Non-pigmented ciliary epithelial cell (primary cell): ENCODE measurements at regions not wholly inside any gene's neighbourhood (a gene's known extent, or its start where the extent isn't known, plus 50 kb on each side); places are given as distances from the start of the nearest gene placed in this dataset.
"Not testable (repeated sequence)": the region's sequence is repeated elsewhere in the genome, so short reads cannot be mapped to it uniquely, and the experiment has no call there.

Experiments
- DNase-seq: peaks from one replicate; pipeline ENCODE4 v3.0.0-alpha.2; 2010; ENCODE audit warnings: low read depth

DNA sequence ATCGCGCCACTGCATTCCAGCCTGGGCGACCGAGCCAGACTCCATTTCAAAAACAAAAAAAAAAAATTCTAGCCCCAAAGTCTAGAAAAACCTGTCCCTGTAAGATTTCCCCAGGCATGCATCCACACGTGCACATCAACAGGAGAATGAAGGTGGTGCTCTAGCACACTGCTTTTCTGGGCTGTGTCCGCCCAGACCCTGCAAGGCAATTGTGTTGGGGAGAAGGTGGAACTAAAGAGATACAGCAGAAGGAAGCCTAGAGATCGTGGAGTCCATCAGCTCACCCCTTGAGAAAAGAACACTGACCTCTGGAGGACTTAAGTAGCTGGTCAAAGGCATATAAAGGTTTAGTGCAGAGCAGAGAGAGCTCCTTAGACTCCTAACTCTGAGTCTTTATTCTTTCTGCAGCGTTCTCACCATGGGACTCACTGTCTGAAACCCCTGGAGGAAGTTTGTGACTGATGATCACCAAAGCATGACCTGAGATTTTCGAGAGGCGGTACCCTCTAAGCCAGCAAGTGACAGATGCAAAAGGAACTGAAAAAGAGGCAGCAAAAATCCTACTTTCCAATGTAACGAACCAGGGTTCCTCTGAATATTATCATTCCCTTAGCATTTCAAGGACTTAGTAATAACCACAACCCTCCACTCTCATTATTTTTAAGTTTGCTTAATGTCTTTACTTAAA, 179.8 kb downstream of the MEX3B start:
- no peak for DNase-seq

DNA sequence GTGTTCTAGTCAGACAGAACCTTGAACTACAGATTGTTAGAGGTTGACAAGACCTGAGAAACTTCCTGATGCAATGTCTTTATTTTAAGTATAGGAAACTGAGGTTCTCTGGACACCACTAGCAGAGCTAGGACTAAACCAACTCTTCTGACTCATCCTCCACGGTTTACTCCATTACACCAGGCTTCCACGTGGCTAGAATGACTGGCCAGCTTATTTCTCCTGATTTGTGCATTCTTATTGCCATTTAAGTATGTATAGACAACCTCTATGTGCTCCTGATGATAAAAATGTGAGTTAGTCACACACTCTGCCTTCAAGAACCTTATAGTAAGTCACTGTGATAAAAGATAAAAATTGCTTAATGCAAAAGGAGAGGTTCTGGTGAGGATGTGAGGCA, 182.7 kb downstream of the MEX3B start:
- no peak for DNase-seq

DNA sequence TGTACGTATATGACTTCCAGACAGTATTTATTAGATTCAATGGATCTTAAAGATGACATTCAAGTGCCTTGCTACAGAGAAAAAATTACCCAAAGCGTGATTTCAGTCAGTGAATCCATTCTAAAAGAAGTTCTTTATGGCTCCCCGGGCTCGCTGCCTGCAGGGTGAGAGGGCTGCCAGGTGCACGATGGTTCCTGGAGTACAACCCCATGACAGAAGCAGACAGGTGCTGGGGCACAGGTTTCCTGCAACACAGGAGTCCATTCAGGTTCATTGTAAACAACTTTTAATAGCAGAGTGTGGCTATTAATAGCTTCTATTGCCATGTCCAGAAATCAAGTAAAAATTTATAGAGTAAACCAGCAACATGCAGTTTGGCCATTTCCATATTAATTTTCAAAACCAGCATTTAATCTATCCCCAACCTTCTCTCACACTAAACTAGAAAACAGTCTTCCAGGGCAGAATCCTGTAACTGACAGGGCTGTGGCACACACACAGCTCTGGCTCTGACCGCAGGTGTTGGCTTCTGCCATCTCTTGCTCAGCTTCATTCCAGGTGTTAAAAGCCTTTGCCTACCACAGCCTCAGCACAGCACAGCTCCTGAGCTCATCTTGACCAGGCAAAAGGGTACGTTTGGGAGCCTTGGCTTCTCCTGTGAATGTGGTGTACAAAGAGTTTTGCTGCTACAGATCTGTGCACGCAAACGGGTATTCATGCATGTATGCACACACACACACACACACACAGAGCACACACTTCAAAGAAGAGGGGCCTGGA, 185.9 kb downstream of the MEX3B start:
- no peak for DNase-seq

DNA sequence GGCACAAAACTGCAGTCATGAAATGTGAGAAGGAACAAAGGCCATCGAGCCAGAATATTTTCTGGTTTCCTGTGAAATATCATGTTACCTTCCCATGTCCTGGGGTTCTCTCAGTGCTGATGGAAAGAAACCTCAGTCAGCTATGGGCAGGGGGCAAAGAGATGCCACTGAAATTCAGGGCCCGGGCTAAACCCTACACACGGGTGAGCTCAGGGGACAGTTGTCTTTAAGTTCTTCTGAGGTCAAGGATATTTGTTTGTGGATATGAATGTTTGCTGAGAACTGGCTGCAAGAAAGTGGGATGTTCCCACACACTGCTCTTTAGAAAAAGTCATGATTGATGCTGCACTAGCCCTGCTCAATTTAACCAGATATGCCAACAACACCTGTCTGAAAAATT, 187.2 kb downstream of the MEX3B start:
- DNase-seq = no peak

DNA sequence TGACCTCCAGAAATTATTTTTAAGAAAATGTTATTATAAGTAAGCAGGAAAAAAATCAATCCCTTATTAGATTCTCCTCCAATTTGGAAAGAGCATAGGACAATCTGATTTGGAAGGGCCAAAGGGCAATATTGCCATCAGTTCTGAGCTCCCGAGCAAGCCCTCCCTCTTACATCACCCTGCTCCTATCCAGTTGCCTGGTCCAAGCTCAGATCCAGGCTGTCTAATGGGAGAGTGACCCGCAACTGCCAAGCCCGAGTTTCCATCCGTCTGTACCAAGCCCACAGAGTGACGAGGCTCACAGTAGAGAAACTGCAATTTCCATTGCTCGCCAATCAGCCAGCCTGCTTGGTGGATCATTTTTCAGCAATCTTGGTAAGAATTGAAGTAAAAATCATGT, 187.7 kb downstream of the MEX3B start:
- DNase-seq = no peak

DNA sequence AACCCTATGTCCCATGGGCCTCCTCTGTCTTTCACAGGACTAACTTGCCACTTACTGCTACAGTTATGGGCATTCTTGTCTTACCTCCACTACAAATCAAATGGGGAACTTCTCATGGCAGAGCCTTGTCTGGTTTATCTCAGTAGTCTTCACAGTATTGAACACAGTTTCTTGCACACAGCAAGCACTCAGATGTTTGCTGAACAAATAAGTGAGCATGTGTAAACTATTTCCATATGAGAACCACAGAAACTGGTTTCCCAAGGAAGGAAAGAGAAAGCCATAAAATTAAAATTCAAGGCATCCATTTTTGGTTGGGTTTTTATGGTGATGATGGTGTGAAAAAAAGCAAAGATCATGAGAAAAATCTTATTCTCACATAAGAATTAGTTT, 189.2 kb downstream of the MEX3B start:
- DNase-seq = no peak

DNA sequence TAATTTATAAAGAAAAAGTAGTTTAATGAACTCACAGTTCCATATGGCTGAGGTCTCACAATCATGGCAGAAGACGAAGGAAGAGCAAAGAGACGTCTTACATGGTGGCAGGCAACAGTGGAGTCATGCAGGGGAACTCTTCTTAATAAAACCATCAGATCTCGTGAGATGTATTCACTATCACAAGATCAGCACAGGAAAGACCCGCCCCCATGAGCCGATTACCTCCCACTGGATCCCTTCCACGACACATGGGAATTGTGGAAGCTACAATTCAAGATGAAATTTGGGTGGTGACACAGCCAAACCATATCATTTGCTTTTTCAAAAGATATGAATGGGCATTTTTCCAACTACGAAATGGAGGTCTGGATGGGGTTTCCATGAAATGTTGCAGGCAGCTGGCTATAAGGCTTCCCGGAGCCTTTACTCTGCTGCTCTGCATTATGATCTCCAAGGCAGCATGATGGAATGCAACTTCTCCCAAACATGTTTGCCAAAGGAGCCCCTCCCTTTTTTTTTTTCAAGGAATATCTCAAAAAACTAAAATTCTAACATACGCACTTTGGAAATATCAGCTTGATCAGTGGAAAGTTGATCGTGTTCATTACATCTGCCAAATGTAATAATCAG, 189.7 kb downstream of the MEX3B start:
- no peak for DNase-seq

DNA sequence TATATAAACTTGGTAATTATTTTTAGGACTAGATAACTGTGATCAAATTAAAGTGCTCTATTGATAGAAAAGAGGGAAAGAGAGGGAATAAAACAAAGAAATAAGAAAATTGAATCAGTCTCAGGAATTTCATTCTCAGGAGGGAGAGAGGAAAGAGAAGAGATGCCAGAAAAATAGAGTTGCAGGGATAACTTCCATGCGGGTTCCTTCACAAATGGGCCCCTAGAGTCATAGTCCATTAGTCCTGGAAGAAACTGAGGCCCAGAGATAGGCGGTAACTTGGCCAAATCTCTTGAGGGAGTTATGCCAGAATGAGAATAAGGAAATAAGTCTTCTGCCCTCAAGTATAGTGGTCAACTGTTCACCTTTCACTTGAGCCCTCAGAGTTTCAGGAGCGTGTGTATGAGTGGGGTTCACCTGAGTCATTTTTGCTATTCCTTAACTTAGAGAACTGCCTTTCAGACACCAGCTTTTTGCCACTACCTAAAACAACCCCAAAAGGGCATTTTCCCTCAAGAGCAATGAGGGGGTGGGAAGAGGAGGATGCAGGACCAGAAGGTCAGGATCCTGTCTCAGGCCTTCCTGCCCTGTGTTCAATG, 192.6 kb downstream of the MEX3B start:
- no peak for DNase-seq

DNA sequence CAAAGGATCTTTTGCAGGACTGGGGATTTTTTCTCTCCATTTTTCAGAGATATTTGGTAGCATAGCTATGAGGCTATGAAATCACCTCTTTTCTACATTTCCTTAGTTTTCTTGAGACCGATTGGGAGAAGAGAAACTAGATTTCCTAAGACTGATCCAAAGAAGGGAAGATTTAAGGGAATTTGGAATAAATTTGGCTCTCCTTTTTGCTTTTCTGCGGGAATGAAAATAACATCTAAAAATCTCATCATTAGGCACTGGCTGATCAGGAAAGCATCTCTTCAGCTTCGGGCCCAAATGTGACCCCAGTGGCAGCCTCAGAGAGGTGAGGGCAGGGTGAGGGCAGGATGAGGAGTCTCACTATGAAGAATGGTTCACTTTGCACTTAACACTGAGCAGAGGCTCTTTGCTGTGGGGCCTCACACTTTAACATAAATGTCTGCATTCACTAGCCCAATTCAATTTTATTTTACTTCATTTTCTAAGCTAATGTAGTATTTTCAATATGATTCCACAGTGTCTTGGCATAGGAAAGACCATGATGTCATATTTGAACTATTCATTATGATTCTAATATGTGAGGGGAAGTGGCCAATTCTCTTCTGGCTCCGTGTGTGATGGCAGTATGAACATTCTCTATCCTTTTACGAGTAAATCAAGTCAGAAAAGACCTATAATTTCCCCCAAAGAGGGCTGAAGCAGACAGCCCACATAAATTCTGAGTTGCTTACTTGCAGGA, 193.2 kb downstream of the MEX3B start:
- DNase-seq = no peak

DNA sequence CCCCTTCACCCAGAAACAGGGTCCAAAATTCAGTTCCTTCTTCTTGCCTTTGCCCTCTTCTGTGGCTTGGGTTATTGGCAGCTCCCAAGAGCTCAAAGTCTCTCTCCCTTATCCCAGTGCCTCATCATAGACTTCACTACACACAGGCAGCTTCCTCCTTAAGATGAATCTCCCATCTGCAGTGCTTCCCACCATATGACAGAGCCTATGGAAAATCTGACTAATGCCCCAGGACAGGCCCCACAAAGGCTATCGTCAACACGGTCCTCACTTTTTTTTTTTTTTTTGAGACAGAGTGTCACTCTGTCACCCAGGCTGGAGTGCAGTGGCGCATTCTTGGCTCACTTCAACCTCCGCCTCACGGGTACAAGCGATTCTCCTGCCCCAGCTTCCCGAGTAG, 194.1 kb downstream of the MEX3B start:
- no peak for DNase-seq

DNA sequence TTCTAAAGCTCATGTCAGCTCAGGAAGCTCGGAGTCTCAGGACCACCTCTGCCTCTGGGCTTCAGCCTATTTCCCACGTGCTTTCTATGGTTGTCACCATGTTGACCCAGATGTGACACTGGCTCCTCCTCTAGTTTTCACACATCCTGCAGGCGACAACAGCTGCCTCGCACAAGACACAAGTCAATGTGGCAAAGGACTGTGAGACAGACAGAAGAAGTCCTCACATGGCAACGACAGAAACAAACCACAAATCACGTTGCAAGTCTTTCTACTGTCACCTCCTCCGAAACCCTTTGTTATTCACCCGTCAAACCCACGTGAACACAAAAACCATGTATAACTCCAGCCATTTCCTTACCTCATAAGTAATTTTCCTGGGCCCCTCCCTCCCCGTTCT, 194.5 kb downstream of the MEX3B start:
- DNase-seq = no peak

DNA sequence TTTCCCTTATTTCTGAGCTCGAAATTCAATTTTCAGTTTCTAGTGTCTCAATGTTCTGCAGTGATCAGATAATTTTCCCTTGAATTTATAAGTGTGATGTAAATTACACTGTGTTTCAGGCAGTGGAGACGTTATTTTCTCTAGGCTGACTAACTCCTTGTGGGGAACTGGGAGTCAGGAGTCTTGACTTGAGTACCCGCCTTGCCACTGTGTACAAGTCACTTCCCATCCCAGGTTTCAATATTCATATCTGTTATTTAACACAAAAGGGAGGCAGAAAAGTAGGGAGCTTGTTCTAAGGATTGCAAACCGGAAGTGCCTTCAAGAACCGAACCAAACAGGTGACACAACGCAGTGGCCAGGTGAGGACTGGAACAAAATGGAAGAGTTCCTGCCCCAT, 196.5 kb downstream of the MEX3B start:
- no peak for DNase-seq

DNA sequence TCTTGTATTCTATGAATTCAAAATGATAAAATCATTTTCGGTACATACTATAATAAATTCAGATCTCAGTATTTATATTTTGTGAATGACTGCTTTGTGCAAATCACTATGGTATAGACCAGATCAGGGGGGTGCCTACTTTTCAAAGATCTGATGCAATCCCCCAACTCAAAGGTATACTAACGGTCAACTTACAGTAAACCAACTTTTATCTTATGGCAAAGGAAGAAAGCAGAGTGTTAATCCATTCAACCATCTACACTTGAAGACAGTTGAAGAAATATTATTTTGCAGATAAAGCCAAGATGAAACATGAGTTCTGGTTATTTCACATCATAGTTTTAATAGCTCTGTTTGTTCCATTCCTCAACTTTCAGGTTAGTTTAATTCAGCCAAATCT, 197.1 kb downstream of the MEX3B start:
- no peak for DNase-seq

DNA sequence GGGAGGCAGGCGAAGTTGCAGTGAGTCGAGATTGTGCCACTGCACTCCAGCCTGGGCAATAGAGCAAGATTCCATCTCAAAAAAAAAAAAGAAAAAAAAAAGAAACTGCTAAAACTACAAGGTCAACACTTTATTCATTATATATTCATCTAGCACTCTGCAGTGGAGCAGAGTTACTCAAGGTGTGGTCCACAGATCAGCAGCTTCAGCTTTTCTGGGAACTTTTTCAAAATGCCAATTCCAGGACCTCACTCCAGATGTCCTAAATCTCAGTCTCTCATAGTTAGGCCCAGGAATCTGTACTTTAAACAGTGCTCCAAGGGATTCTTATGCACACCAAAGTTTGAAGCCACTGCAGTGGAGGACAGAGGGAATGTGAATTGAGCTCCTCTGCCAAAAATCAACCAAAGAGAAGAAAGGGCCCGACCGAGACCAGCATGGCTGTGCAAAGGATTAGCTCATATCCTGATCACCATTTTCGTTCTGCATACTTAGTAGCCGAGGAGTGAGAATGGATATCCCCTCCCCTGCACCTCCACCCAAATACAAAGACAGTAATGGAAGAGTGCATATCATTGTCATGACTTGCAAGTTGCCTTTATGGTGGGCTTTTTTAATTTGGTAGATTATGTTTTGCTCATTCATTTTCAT, 201.9 kb downstream of the MEX3B start:
- DNase-seq = no peak

DNA sequence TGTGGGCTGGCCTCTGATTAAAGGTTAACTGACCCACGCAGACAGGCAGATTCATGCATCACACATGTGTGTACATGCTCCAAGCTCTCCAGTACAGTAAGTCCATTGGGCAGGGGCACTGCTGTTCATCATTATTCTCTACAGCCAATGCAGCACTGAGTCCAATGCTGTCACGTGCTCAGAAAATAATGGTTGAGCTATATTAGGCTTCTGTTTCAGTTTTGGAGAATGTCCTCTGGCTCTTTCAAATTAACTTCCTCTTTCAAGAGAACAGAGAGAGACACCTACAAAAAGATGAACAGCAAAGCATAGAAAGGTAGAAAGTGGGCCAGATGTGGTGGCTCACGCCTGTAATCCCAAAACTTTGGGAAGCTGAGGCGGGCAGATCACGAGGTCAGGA, 202.6 kb downstream of the MEX3B start:
- DNase-seq = no peak

DNA sequence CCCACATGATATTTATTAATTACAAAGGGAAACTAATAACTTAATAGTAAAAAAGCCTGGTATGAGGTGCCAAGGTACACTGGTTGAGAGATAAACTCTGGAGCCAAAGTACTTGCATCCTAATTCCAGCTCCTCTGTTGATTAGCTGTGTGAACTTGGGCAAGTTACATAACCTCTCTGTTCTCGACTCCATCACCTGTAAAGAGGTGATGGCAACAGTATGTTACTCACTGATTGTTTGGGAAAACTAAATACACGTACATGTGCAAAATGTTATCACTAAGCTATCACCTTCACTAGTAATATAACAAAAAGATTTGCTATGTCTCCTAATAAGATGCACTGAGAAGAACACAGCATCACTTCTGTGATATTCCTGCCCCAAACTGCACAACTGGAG, 206.4 kb downstream of the MEX3B start:
- DNase-seq = no peak

DNA sequence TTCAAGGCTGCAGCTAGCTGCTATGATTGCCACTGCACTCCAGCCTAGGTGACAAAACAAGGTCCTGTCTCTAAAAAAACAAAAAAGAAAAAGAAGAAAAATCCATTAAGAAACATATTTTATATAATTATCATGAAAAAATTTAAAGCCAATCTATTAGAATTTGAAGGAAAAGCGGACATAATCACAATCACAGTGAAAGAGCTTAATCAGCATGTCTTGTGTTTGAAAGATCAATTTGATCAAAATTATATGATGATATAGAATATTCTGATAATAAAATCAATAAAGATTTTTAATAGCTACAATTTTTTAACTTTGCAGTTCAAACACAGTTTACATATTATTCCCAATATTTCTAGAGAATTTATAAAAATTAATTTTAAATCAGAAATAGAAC, 210.1 kb downstream of the MEX3B start:
- no peak for DNase-seq

DNA sequence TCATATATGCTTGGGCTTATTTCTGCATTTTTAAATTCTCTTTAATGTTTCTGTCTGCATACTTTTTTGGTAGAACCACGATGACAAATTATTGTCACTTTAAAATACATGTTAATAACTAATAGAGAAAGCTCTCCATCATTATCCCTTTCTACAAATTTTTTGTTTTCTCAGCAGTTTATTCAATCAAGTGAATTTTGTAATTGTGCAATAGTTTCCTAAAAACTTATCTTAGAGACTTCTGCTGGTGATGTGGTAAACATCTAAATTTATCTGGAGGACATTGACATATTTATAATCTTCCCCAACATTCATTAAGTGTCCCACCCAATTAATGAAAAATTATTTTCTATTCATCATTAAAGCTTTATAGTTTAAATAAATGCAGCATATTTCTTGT, 215.3 kb downstream of the MEX3B start:
- DNase-seq = no peak

DNA sequence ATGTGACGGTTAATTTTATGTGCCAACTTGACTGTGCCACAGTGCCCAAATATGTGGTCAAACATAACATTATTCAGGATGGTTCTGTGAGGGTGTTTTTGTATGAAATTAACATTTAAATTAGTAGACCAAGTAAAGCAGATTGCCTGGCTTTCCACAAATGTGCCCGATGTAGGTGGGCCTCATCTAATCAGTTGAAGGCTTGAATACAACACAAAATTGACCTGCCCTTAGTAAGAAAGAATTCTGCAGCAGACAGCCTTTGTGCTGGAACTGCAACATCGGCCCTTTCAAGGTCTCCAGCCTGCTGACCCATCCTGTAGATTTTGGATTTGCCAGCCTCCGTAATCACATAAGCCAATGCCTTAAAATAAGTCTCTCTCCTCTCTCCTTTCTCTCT, 215.9 kb downstream of the MEX3B start:
- no peak for DNase-seq

DNA sequence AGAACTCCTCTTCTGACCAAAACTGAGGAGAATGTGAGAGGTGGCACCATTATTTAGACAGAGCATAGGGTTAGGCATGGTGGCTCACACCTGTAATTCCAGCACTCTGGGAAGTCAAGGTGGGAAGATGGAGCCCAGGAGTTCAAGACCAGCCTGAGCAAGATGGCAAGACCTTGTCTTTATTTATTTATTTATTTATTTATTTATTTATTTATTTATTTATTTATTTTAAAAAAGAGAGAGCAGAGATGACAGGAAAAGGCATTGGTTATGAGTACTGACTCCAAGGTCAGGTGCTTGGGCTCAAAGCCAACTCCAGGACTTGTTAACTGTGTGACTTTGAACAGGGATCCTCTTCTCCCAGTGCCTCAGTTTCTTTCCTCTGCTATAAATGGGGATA, 217.7 kb downstream of the MEX3B start:
- DNase-seq = no peak

DNA sequence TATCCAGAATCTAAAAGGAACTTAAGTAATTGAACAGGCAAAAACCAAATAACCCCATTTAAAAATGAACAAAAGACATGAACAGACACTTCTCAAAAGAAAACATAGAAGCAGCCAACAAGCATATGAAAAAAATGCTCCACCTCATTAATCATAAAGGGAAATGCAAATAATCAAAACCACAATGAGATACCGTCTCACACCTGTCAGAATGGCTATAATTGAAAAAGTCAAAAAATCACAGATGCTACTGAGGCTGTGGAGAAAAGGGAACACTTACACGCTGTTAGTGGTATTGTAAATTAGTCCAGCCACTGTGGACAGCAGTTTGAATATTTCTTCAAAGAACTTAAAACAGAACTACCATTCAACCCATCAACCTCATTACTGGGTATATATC, 220.7 kb downstream of the MEX3B start:
- DNase-seq = no peak

DNA sequence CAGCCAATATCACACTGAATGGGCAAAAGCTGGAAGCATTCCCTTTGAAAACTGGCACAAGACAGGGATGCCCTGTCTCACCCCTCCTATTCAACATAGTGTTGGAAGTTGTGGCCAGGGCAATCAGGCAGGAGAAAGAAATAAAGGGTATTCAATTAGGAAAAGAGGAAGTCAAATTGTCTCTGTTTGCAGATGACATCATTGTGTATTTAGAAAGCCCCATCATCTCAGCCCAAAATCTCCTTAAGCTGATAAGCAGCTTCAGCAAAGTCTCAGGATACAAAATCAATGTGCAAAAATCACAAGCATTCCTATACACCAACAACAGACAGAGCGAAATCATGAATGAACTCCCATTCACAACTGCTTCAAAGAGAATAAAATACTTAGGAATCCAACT, 223.2 kb downstream of the MEX3B start:
- DNase-seq = not testable (repeated sequence)
